Subcutaneous abdominal adipose tissue (tissue), 5 donors: ENCODE measurements at regions not wholly inside any gene's neighbourhood (a gene's known extent, or its start where the extent isn't known, plus 50 kb on each side); places are given as distances from the start of the nearest gene placed in this dataset.

ENCODE experiments used
- H3K27ac ChIP-seq: one replicate; pipeline ENCODE4 v1.7.0; 2013; ENCODE audit warnings: low read depth, mild to moderate bottlenecking, inconsistent platforms, low read length, moderate library complexity
- H3K27me3 ChIP-seq, 5 donors: one replicate each; pipeline ENCODE4 v1.7.0; 2013; ENCODE audit warnings: low read length in 5 of 5, inconsistent platforms in 1 of 5; ENCODE audit not compliant: control insufficient read depth in 5 of 5, insufficient read depth in 4 of 5
- H3K36me3 ChIP-seq, 5 donors: one replicate each; pipeline ENCODE4 v1.7.0; 2013; ENCODE audit warnings: low read length in 5 of 5; ENCODE audit not compliant: control insufficient read depth in 5 of 5, insufficient read depth in 5 of 5
- H3K4me1 ChIP-seq, 5 donors: one replicate each; pipeline ENCODE4 v1.7.0; 2013; ENCODE audit warnings: low read length in 5 of 5, mild to moderate bottlenecking in 3 of 5, moderate library complexity in 1 of 5; ENCODE audit not compliant: control insufficient read depth in 5 of 5, insufficient read depth in 5 of 5
- H3K4me3 ChIP-seq, 5 donors: one replicate each; pipeline ENCODE4 v1.7.0; 2013; ENCODE audit warnings: low read length in 5 of 5, low read depth in 1 of 5
- H3K9ac ChIP-seq, 5 donors: one replicate each; pipeline ENCODE4 v1.7.0; 2013; ENCODE audit warnings: low read length in 5 of 5, mild to moderate bottlenecking in 4 of 5, moderate library complexity in 3 of 5
- H3K9me3 ChIP-seq, 5 donors: one replicate each; pipeline ENCODE4 v1.7.0; 2013; ENCODE audit warnings: low read length in 5 of 5; ENCODE audit not compliant: control insufficient read depth in 5 of 5
- donor health status: healthy.
- donor health status: healthy.
- donor health status: healthy.
- donor health status: healthy.
- donor health status: healthy.

- H3K9ac ChIP-seq: no peak overlapping the region
- peaks cover 0 to 9% (median 8%) of the 10 kb centered on the region in 5 donors for H3K4me1 ChIP-seq
- no peaks in the 10 kb centered on the region for H3K36me3 ChIP-seq
- H3K27me3 ChIP-seq: peaks cover 3 to 13% (median 11%) of the 10 kb centered on the region in 5 donors
- H3K9me3 ChIP-seq: no peaks in the 10 kb centered on the region
- no peak overlapping the region for H3K27ac ChIP-seq
- no peak overlapping the region for H3K4me3 ChIP-seq
Measured at GRCh38 chr4:116926631-116927295, 158.6 kb downstream of the TRAM1L1 start.

GRCh38 chr4:116925900-116926457, 159.4 kb downstream of the TRAM1L1 start:
- no peak overlapping the region for H3K9ac ChIP-seq
- no peaks in the 10 kb centered on the region for H3K9me3 ChIP-seq
- peaks cover 3 to 13% (median 11%) of the 10 kb centered on the region in 5 donors for H3K27me3 ChIP-seq
- H3K4me3 ChIP-seq: peak overlapping the region in 4 of 5 donors; percentile 22 to 48 (median 40)
- H3K4me1 ChIP-seq: peaks cover 0 to 9% (median 8%) of the 10 kb centered on the region in 5 donors
- H3K36me3 ChIP-seq: no peaks in the 10 kb centered on the region
- H3K27ac ChIP-seq: no peak overlapping the region

- peaks cover 0 to 9% (median 8%) of the 10 kb centered on the region in 5 donors for H3K4me1 ChIP-seq
- H3K36me3 ChIP-seq: no peaks in the 10 kb centered on the region
- H3K27me3 ChIP-seq: peaks cover 3 to 13% (median 11%) of the 10 kb centered on the region in 5 donors
- no peak overlapping the region for H3K27ac ChIP-seq
- no peak overlapping the region for H3K9ac ChIP-seq
- no peak overlapping the region for H3K4me3 ChIP-seq
- H3K9me3 ChIP-seq: no peaks in the 10 kb centered on the region
Measured at GRCh38 chr4:116923389-116923788, 162.0 kb downstream of the TRAM1L1 start.

- H3K27ac ChIP-seq: no peak overlapping the region
- H3K4me3 ChIP-seq: no peak overlapping the region
- H3K9me3 ChIP-seq: no peaks in the 10 kb centered on the region
- no peaks in the 10 kb centered on the region for H3K27me3 ChIP-seq
- H3K36me3 ChIP-seq: no peaks in the 10 kb centered on the region
- no peak overlapping the region for H3K9ac ChIP-seq
- no peaks in the 10 kb centered on the region for H3K4me1 ChIP-seq
Measured at GRCh38 chr4:116913451-116913850, 171.9 kb downstream of the TRAM1L1 start.

GRCh38 chr4:116906758-116907157, 178.6 kb downstream of the TRAM1L1 start:
- Histone ChIP-seq H3K36me3 (no peaks in the 10 kb centered on the region), H3K27me3 (no peaks in the 10 kb centered on the region), H3K9ac (no peak overlapping the region), H3K4me3 (no peak overlapping the region), H3K9me3 (no peaks in the 10 kb centered on the region), H3K27ac (no peak overlapping the region), H3K4me1 (no peaks in the 10 kb centered on the region)

- Histone ChIP-seq H3K4me1 (no peaks in the 10 kb centered on the region), H3K27ac (no peak overlapping the region), H3K9ac (no peak overlapping the region), H3K36me3 (no peaks in the 10 kb centered on the region), H3K9me3 (no peaks in the 10 kb centered on the region), H3K4me3 (no peak overlapping the region), H3K27me3 (no peaks in the 10 kb centered on the region)
Measured at GRCh38 chr4:116899561-116899960, 185.8 kb downstream of the TRAM1L1 start.

- no peak overlapping the region for H3K9ac ChIP-seq
- H3K9me3 ChIP-seq: no peaks in the 10 kb centered on the region
- no peak overlapping the region for H3K27ac ChIP-seq
- no peaks in the 10 kb centered on the region for H3K27me3 ChIP-seq
- no peaks in the 10 kb centered on the region for H3K36me3 ChIP-seq
- H3K4me3 ChIP-seq: no peak overlapping the region
- no peaks in the 10 kb centered on the region for H3K4me1 ChIP-seq
Measured at GRCh38 chr4:116885579-116885978, 199.8 kb downstream of the TRAM1L1 start.

- Histone ChIP-seq H3K27me3 (no peaks in the 10 kb centered on the region), H3K4me1 (no peaks in the 10 kb centered on the region), H3K36me3 (no peaks in the 10 kb centered on the region), H3K9ac (no peak overlapping the region), H3K9me3 (no peaks in the 10 kb centered on the region), H3K4me3 (no peak overlapping the region), H3K27ac (no peak overlapping the region)
Measured at GRCh38 chr4:116882503-116882902, 202.9 kb downstream of the TRAM1L1 start.

GRCh38 chr4:116881077-116881476, 204.3 kb downstream of the TRAM1L1 start:
- H3K4me3 ChIP-seq: no peak overlapping the region
- H3K27me3 ChIP-seq: no peaks in the 10 kb centered on the region
- H3K4me1 ChIP-seq: no peaks in the 10 kb centered on the region
- no peaks in the 10 kb centered on the region for H3K36me3 ChIP-seq
- H3K27ac ChIP-seq: no peak overlapping the region
- H3K9ac ChIP-seq: no peak overlapping the region
- H3K9me3 ChIP-seq: no peaks in the 10 kb centered on the region

GRCh38 chr4:116880625-116881024, 204.8 kb downstream of the TRAM1L1 start:
- Histone ChIP-seq H3K9me3 (no peaks in the 10 kb centered on the region), H3K36me3 (no peaks in the 10 kb centered on the region), H3K4me1 (no peaks in the 10 kb centered on the region), H3K27me3 (no peaks in the 10 kb centered on the region), H3K4me3 (no peak overlapping the region), H3K9ac (no peak overlapping the region), H3K27ac (no peak overlapping the region)
